HEK293 (cell line): ENCODE measurements at regions not wholly inside any gene's neighbourhood (a gene's known extent, or its start where the extent isn't known, plus 50 kb on each side); places are given as distances from the start of the nearest gene placed in this dataset.

ENCODE experiments used
- CTCF ChIP-seq: fragments of 450-650 bp; formaldehyde crosslinking; IDR thresholded peaks from 2 replicates; pipeline ENCODE4 v1.5.1; 2016; ENCODE audit warnings: missing biosample characterization, missing genetic modification characterization
- FEZF1 ChIP-seq: fragments of 450-650 bp; formaldehyde crosslinking; IDR thresholded peaks from 2 replicates; pipeline ENCODE4 v1.5.1; 2016; ENCODE audit warnings: missing biosample characterization, missing genetic modification characterization
- SETDB1 ChIP-seq: IDR thresholded peaks from one replicate; pipeline ENCODE4 v1.6.1; 2017; ENCODE audit warnings: mild to moderate bottlenecking, low read length, moderate library complexity, mixed read lengths; ENCODE audit not compliant: insufficient read length
- ZBTB11 ChIP-seq: fragments of 450-650 bp; formaldehyde crosslinking; conservative IDR thresholded peaks from 2 replicates; pipeline ENCODE4 v1.5.1; 2016; ENCODE audit warnings: low read depth, missing biosample characterization, missing genetic modification characterization
- ZBTB7A ChIP-seq: fragments of 450-650 bp; formaldehyde crosslinking; IDR thresholded peaks from 2 replicates; pipeline ENCODE4 v1.5.1; 2016; ENCODE audit warnings: low read depth, missing biosample characterization, missing genetic modification characterization
- ZNF341 ChIP-seq: fragments of 450-650 bp; formaldehyde crosslinking; IDR thresholded peaks from 2 replicates; pipeline ENCODE4; 2016; ENCODE audit warnings: low read depth, missing biosample characterization, missing genetic modification characterization
- ZNF350 ChIP-seq: fragments of 450-650 bp; formaldehyde crosslinking; IDR thresholded peaks from 2 replicates; pipeline ENCODE4 v1.5.0; 2017; ENCODE audit warnings: missing biosample characterization, mild to moderate bottlenecking, missing genetic modification characterization
- ZNF366 ChIP-seq: fragments of 450-650 bp; formaldehyde crosslinking; conservative IDR thresholded peaks from 2 replicates; pipeline ENCODE4 v1.5.1; 2016; ENCODE audit warnings: missing biosample characterization, missing genetic modification characterization
- ZNF501 ChIP-seq: fragments of 450-650 bp; formaldehyde crosslinking; IDR thresholded peaks from 2 replicates; pipeline ENCODE4 v1.5.1; 2016; ENCODE audit warnings: missing biosample characterization, missing genetic modification characterization
- ZNF510 ChIP-seq: fragments of 450-650 bp; formaldehyde crosslinking; IDR thresholded peaks from 2 replicates; pipeline ENCODE4 v1.5.1; 2018; ENCODE audit warnings: mild to moderate bottlenecking, missing genetic modification characterization, missing biosample characterization; ENCODE audit not compliant: insufficient replicate concordance
- ZNF518A ChIP-seq: fragments of 450-650 bp; formaldehyde crosslinking; conservative IDR thresholded peaks from 2 replicates; pipeline ENCODE4 v1.5.1; 2016; ENCODE audit warnings: low read depth, missing biosample characterization, missing genetic modification characterization
- ZNF549 ChIP-seq: fragments of 450-650 bp; IDR thresholded peaks from 2 replicates; pipeline ENCODE4 v1.5.1; 2018; ENCODE audit warnings: missing biosample characterization, missing genetic modification characterization, mild to moderate bottlenecking, inconsistent platforms, moderate library complexity
- ZNF610 ChIP-seq: fragments of 450-650 bp; formaldehyde crosslinking; IDR thresholded peaks from 2 replicates; pipeline ENCODE4 v1.5.1; 2016; ENCODE audit warnings: missing biosample characterization, missing genetic modification characterization, borderline replicate concordance
- ZNF792 ChIP-seq: fragments of 450-650 bp; formaldehyde crosslinking; IDR thresholded peaks from 2 replicates; pipeline ENCODE4 v1.5.1; 2016; ENCODE audit warnings: missing biosample characterization, missing genetic modification characterization

GRCh38 chr11:119920666-119921387 lies 191.8 kb upstream of the NECTIN1 start:
- TF ChIP-seq ZBTB11 (tag by site-specific recombination) (no peak), ZNF501 (tag by site-specific recombination) (no peak), ZNF518A (no peak), ZNF792 (tag by site-specific recombination) (no peak), ZNF610 (tag by site-specific recombination) (no peak), ZNF350 (tag by site-specific recombination) (no peak), ZNF366 (no peak), ZNF341 (no peak), ZNF549 (tag by site-specific recombination) (no peak), CTCF (tag by site-specific recombination) (no peak), SETDB1 (no peak), ZNF510 (tag by site-specific recombination) (no peak), FEZF1 (no peak), ZBTB7A (tag by site-specific recombination) (no peak)
